ENCODE measurements at regions not wholly inside any gene's neighbourhood (a gene's known extent, or its start where the extent isn't known, plus 50 kb on each side); places are given as distances from the start of the nearest gene placed in this dataset.

DNA sequence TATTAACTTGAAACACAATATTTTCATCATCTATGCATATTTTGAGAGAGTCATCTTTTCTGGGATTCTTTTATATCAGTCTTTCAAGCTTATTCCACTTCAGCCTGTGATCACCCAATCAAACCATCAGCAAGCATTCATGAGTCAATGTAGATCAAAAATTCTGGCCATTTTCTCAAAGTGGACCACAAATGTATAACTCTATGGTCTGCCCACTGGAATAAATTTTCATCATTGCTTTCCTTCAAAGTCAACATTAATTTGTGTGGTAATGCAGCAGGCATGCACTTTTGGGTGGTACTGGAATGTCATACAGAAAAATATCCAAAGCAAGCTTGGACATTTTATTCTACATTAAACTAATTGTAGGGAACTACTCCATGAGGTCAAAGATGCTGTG lies 1013.0 kb downstream of the STIM2 start:
- TF ChIP-seq, protein P1, sequence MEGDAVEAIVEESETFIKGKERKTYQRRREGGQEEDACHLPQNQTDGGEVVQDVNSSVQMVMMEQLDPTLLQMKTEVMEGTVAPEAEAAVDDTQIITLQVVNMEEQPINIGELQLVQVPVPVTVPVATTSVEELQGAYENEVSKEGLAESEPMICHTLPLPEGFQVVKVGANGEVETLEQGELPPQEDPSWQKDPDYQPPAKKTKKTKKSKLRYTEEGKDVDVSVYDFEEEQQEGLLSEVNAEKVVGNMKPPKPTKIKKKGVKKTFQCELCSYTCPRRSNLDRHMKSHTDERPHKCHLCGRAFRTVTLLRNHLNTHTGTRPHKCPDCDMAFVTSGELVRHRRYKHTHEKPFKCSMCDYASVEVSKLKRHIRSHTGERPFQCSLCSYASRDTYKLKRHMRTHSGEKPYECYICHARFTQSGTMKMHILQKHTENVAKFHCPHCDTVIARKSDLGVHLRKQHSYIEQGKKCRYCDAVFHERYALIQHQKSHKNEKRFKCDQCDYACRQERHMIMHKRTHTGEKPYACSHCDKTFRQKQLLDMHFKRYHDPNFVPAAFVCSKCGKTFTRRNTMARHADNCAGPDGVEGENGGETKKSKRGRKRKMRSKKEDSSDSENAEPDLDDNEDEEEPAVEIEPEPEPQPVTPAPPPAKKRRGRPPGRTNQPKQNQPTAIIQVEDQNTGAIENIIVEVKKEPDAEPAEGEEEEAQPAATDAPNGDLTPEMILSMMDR (IDR thresholded peaks at IDR 0.05) = no peak
- TF ChIP-seq POLR2A (IDR thresholded peaks at IDR 0.05) = no peak

Data from heart left ventricle (tissue), 13 donors.